Right lobe of liver (tissue), 6 donors: ENCODE measurements at regions not wholly inside any gene's neighbourhood (a gene's known extent, or its start where the extent isn't known, plus 50 kb on each side); places are given as distances from the start of the nearest gene placed in this dataset.

Experiments used
- ATAC-seq, 4 donors: fragments of 200-7000 bp; cut with Tn5 transposase; one replicate each; pipeline ENCODE4 v1.9.1; 2020; ENCODE audit warnings: mild to moderate bottlenecking in 4 of 4, moderate library complexity in 4 of 4
- DNase-seq, 3 donors: peaks; one replicate each; pipeline ENCODE4 v3.0.0-alpha.2; 2020
- H3K27ac ChIP-seq, 3 donors: fragments of 200-600 bp; one replicate each; pipeline ENCODE4 v1.8.0; 2022
- H3K27me3 ChIP-seq, 2 donors: fragments of 200-600 bp; one replicate each; pipeline ENCODE4 v1.8.0; 2022
- H3K36me3 ChIP-seq, 4 donors: fragments of 200-600 bp; sonication (generic) in 1 of 4; one replicate each; pipeline versions ENCODE4 v1.5.1 to v1.8.0; 2017 to 2022; ENCODE audit warnings: control low read depth in 1 of 4
- H3K4me1 ChIP-seq, 4 donors: fragments of 200-600 bp; sonication (generic) in 1 of 4; one replicate each; pipeline versions ENCODE4 v1.5.1 to v1.8.0; 2017 to 2022; ENCODE audit warnings: control low read depth in 1 of 4
- H3K4me3 ChIP-seq, 3 donors: fragments of 200-600 bp; one replicate each; pipeline ENCODE4 v1.8.0; 2022
- H3K9me3 ChIP-seq, 4 donors: fragments of 200-600 bp; sonication (generic) in 1 of 4; one replicate each; pipeline versions ENCODE4 v1.5.1 to v1.8.0; 2017 to 2022; ENCODE audit warnings: control low read depth in 1 of 4
- POLR2A ChIP-seq: fragments of 450-650 bp; IDR thresholded peaks from one replicate; pipeline ENCODE4 v1.6.1; 2017; ENCODE audit warnings: antibody characterized with exemption, mild to moderate bottlenecking
- WGBS: methylation state at CpG from one replicate; pipeline ENCODE4 v1.1.6; 2018; ENCODE audit warnings: low coverage, low lambda C conversion rate; ENCODE audit not compliant: insufficient coverage; ENCODE audit errors: missing lambda C conversion rate; 5-methylcytosine and 5-hydroxymethylcytosine counted together
- intact Hi-C, 2 donors: fragments of 100-400 bp; cut with DNase I; formaldehyde crosslinking; loops; one replicate each; pipeline versions ENCODE4 v1.11.2 to v1.14.1; 2022
- TF ChIP-seq, protein P1 (sequence below), 4 donors: fragments of 200-600 bp in 3 of 4; fragments of 450-650 bp in 1 of 4; IDR thresholded peaks; one replicate each; pipeline versions ENCODE4 v1.5.1 to v1.8.0; 2016 to 2022; ENCODE audit warnings: antibody characterized with exemption in 4 of 4, mild to moderate bottlenecking in 2 of 4
- donor health status: DM: no; HTN: yes; CAD: no.
- donor health status: DM: no; HTN: no; CAD: no.
- donor health status: DM: no; HTN: no; CAD: no.
- donor health status: DM: no; HTN: yes; CAD: no.
- donor health status: DM: no; HTN: yes; CAD: no.

DNA sequence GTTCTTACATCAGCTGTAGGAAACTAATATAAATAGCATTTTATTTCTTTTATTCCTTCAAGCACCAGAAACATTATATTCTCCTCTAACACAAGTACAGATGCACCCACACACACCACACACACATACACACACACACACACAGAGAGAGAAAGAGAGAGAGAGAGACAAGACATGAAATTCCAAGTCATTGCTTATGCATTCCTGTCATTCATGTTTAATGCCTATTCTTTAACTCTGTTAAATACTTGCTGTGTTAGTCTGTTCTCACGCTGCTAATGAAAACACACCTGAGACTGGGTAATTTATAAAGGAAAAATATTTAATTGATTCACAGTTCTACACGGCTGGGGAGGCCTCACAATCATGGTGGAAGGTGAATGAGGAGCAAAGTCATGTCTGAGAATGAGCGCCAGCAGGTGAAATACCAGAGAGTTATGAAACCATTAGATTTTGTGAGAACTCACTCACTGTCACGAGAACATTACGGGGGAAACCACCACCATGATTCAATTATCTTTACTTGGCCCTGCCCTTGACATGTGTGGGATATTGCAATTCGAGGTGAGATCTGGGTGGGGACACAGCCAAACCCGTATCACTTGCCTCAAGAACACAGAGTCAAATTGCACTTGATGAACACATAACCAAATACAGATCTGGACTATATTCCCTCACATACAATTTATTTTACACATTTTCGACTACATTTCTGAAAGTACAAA is 1058.1 kb upstream of the TMPRSS15 start:
- Histone ChIP-seq H3K4me3 (no peak overlapping the region), H3K9me3 (no peaks in the 10 kb centered on the region), H3K4me1 (no peaks in the 10 kb centered on the region), H3K27me3 (no peaks in the 10 kb centered on the region), H3K36me3 (no peaks in the 10 kb centered on the region), H3K27ac (no peak overlapping the region)
- DNase-seq (no peak), ATAC-seq (no peak)
- TF ChIP-seq POLR2A: no peak
- TF ChIP-seq, protein P1, sequence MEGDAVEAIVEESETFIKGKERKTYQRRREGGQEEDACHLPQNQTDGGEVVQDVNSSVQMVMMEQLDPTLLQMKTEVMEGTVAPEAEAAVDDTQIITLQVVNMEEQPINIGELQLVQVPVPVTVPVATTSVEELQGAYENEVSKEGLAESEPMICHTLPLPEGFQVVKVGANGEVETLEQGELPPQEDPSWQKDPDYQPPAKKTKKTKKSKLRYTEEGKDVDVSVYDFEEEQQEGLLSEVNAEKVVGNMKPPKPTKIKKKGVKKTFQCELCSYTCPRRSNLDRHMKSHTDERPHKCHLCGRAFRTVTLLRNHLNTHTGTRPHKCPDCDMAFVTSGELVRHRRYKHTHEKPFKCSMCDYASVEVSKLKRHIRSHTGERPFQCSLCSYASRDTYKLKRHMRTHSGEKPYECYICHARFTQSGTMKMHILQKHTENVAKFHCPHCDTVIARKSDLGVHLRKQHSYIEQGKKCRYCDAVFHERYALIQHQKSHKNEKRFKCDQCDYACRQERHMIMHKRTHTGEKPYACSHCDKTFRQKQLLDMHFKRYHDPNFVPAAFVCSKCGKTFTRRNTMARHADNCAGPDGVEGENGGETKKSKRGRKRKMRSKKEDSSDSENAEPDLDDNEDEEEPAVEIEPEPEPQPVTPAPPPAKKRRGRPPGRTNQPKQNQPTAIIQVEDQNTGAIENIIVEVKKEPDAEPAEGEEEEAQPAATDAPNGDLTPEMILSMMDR (IDR thresholded peaks at IDR 0.05): no peak
- intact Hi-C loops: no loop called here
- 56% methylated on average over 8 of the region's 8 CpGs for WGBS

DNA sequence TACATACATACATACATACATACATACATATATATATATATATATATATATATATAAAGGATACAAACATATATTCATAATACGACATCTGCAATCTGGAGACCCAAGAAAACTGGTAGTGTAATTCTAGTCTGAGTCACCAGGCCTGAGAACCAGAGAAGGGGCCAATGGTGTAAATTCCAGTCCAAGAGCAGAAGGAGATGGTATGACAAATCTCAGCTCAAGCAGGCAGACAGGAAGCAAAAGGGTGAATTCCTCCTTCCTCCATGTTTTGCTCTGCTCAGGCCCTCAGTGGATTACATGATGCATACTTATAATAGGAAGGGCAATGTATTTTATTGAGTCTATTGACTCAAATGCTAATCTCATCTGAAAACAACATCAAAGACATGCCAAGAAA is 1060.4 kb upstream of the TMPRSS15 start:
- H3K9me3 ChIP-seq: no peaks in the 10 kb centered on the region
- intact Hi-C loops: no loop called here
- ATAC-seq (no peak), DNase-seq (no peak)
- no peak overlapping the region for H3K27ac ChIP-seq
- no peaks in the 10 kb centered on the region for H3K36me3 ChIP-seq
- no peaks in the 10 kb centered on the region for H3K27me3 ChIP-seq
- H3K4me3 ChIP-seq: no peak overlapping the region
- H3K4me1 ChIP-seq: no peaks in the 10 kb centered on the region
- no peak for TF ChIP-seq POLR2A
- TF ChIP-seq, protein P1 (IDR thresholded peaks at IDR 0.05): no peak
- WGBS: 88% methylated on average over 1 of the region's 1 CpG

DNA sequence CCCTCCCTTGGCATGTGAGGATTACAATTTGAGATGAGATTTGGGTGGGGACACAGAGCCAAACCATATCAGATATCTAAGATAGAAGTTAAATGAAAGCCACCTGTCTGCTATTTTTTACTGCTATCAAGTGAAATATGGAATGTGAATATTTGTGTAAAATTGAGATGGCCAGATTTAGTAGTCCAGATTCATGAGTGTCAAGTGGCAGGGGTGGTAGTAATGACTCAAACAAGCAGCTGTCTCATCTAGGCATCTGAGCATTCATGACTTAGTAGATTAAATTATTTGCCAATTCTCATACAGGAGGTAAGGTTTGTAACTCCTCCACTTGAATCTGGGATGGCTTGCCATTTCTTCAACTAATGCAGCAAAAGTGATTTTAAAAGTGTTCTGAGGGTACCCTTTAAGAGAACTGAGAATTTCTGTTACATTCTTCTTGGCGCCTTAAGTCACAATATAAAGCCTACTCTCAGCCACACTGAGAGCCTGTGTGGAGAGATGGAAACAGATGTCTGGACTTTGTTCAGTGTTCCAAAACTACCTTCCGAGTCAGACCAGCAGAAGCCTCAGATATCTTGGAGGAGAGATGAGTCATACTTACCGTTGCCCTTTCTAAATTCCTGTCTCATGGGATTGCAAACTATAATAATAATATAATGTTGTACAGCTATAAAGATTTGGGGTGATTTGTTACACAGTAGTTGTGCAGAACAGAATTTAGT is 1065.6 kb upstream of the TMPRSS15 start:
- ATAC-seq (no peak), DNase-seq (no peak)
- H3K27ac ChIP-seq: no peak overlapping the region
- no peaks in the 10 kb centered on the region for H3K27me3 ChIP-seq
- no peak overlapping the region for H3K4me3 ChIP-seq
- intact Hi-C loops: no loop called here
- no peaks in the 10 kb centered on the region for H3K4me1 ChIP-seq
- TF ChIP-seq POLR2A: no peak
- TF ChIP-seq, protein P1 (IDR thresholded peaks at IDR 0.05): no peak
- no peaks in the 10 kb centered on the region for H3K9me3 ChIP-seq
- 62% methylated on average over 3 of the region's 3 CpGs for WGBS
- H3K36me3 ChIP-seq: no peaks in the 10 kb centered on the region

DNA sequence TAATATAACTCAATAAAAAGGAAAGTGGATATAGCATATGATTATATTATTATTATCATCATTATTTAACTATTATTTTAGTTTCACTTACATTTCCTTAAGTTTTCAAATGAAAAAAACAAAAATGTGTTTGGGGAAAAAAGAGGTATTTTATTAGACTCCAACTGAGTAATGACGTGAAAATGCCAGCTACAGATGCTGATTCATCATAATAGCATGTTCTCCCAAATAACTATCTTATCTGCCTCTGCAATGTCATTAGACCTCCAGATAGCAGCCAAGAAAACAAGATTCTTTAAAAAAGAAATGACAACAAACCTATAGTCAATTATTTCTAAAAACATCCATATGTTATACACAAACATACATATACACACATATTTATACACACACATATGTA is 1071.9 kb upstream of the TMPRSS15 start:
- no peaks in the 10 kb centered on the region for H3K36me3 ChIP-seq
- no peaks in the 10 kb centered on the region for H3K4me1 ChIP-seq
- intact Hi-C loops: no loop called here
- TF ChIP-seq POLR2A: no peak
- TF ChIP-seq, protein P1 (IDR thresholded peaks at IDR 0.05): no peak
- no peaks in the 10 kb centered on the region for H3K27me3 ChIP-seq
- ATAC-seq (no peak), DNase-seq (no peak)
- H3K9me3 ChIP-seq: no peaks in the 10 kb centered on the region
- H3K27ac ChIP-seq: no peak overlapping the region
- WGBS: 62% methylated on average over 1 of the region's 1 CpG
- no peak overlapping the region for H3K4me3 ChIP-seq
